ENCODE measurements at regions not wholly inside any gene's neighbourhood (a gene's known extent, or its start where the extent isn't known, plus 50 kb on each side); places are given as distances from the start of the nearest gene placed in this dataset.

- Histone ChIP-seq H4K20me1 (ENCODE audit: control insufficient read depth, extremely low read depth, insufficient read depth, low read length) (no peaks in the 10 kb centered on the region), H3K4me1 (ENCODE audit: control insufficient read depth, extremely low read depth, insufficient read depth, low read length) (peaks cover 31% of the 10 kb centered on the region), H3K9ac (ENCODE audit: insufficient read depth, low read length) (peak overlapping the region; percentile 48), H3K4me2 (ENCODE audit: extremely low read depth, insufficient read depth, low read length) (peak overlapping the region; percentile 73), H3K36me3 (ENCODE audit: control insufficient read depth, insufficient read depth, low read length) (no peaks in the 10 kb centered on the region), H3K79me2 (ENCODE audit: control insufficient read depth, insufficient read depth, low read length) (peaks cover 14% of the 10 kb centered on the region), H3K27me3 (ENCODE audit: control insufficient read depth, insufficient read depth, low read length) (no peaks in the 10 kb centered on the region), H3K27ac (ENCODE audit: insufficient read depth, low read length) (peak overlapping the region; percentile 94), H3K4me3 (replicated peaks in 1 of 4; ENCODE audit: control extremely low read depth in 1 of 4, insufficient read depth in 1 of 4, low read depth in 3 of 4, low read length in 4 of 4) (peak overlapping the region; percentile 42 to 57 (median 47)), H3K9me3 (ENCODE audit: control insufficient read depth, insufficient read depth, low read depth, low read length) (no peaks in the 10 kb centered on the region), H2AFZ (ENCODE audit: low read length) (no peak overlapping the region)
- no peak for TF ChIP-seq CTCF (conservative IDR thresholded peaks at IDR 0.05 in 1 of 2, IDR thresholded peaks at IDR 0.05 in 1 of 2; ENCODE audit: low read depth in 1 of 2, low read length in 2 of 2)
- no peak for TF ChIP-seq EZH2 (IDR thresholded peaks at IDR 0.05; ENCODE audit: low read length, missing control alignments)
- DNase-seq (ENCODE audit: low read depth in 2 of 2) = peak; percentile 10 to 17
Measured at GRCh38 chr12:46523446-46523845, 150.9 kb upstream of the SLC38A2 start.

GRCh38 chr12:46522071-46522470, 149.5 kb upstream of the SLC38A2 start:
- H2AFZ ChIP-seq (ENCODE audit: low read length) = no peak overlapping the region

GRCh38 chr12:46521145-46521544, 148.6 kb upstream of the SLC38A2 start:
- no peak overlapping the region for H3K9ac ChIP-seq (ENCODE audit: insufficient read depth, low read length)
- H3K79me2 ChIP-seq (ENCODE audit: control insufficient read depth, insufficient read depth, low read length) = peaks cover 14% of the 10 kb centered on the region
- H3K27ac ChIP-seq (ENCODE audit: insufficient read depth, low read length) = no peak overlapping the region
- no peak for TF ChIP-seq EZH2 (IDR thresholded peaks at IDR 0.05; ENCODE audit: low read length, missing control alignments)
- no peak for TF ChIP-seq CTCF (conservative IDR thresholded peaks at IDR 0.05 in 1 of 2, IDR thresholded peaks at IDR 0.05 in 1 of 2; ENCODE audit: low read depth in 1 of 2, low read length in 2 of 2)
- H3K4me1 ChIP-seq (ENCODE audit: control insufficient read depth, extremely low read depth, insufficient read depth, low read length) = peaks cover 32% of the 10 kb centered on the region
- H3K4me2 ChIP-seq (ENCODE audit: extremely low read depth, insufficient read depth, low read length) = no peak overlapping the region
- H3K9me3 ChIP-seq (ENCODE audit: control insufficient read depth, insufficient read depth, low read depth, low read length) = no peaks in the 10 kb centered on the region
- no peaks in the 10 kb centered on the region for H4K20me1 ChIP-seq (ENCODE audit: control insufficient read depth, extremely low read depth, insufficient read depth, low read length)
- H2AFZ ChIP-seq (ENCODE audit: low read length) = no peak overlapping the region
- H3K4me3 ChIP-seq (replicated peaks in 1 of 4; ENCODE audit: control extremely low read depth in 1 of 4, insufficient read depth in 1 of 4, low read depth in 3 of 4, low read length in 4 of 4) = no peak overlapping the region
- peak in 1 of 2 donors; percentile 11 for DNase-seq (ENCODE audit: low read depth in 2 of 2)
- H3K36me3 ChIP-seq (ENCODE audit: control insufficient read depth, insufficient read depth, low read length) = peaks cover 4% of the 10 kb centered on the region
- no peaks in the 10 kb centered on the region for H3K27me3 ChIP-seq (ENCODE audit: control insufficient read depth, insufficient read depth, low read length)

More at GRCh38 chr12:46522071-46522470, 149.5 kb upstream of the SLC38A2 start:
- H3K9me3 ChIP-seq (ENCODE audit: control insufficient read depth, insufficient read depth, low read depth, low read length) = no peaks in the 10 kb centered on the region
- no peaks in the 10 kb centered on the region for H3K36me3 ChIP-seq (ENCODE audit: control insufficient read depth, insufficient read depth, low read length)
- peaks cover 32% of the 10 kb centered on the region for H3K4me1 ChIP-seq (ENCODE audit: control insufficient read depth, extremely low read depth, insufficient read depth, low read length)
- no peaks in the 10 kb centered on the region for H3K27me3 ChIP-seq (ENCODE audit: control insufficient read depth, insufficient read depth, low read length)
- TF ChIP-seq EZH2 (IDR thresholded peaks at IDR 0.05; ENCODE audit: low read length, missing control alignments) (no peak), CTCF (conservative IDR thresholded peaks at IDR 0.05 in 1 of 2, IDR thresholded peaks at IDR 0.05 in 1 of 2; ENCODE audit: low read depth in 1 of 2, low read length in 2 of 2) (no peak)
- H4K20me1 ChIP-seq (ENCODE audit: control insufficient read depth, extremely low read depth, insufficient read depth, low read length) = no peaks in the 10 kb centered on the region
- no peak overlapping the region for H3K9ac ChIP-seq (ENCODE audit: insufficient read depth, low read length)
- H3K4me2 ChIP-seq (ENCODE audit: extremely low read depth, insufficient read depth, low read length) = peak overlapping the region; percentile 68
- no peak overlapping the region for H3K27ac ChIP-seq (ENCODE audit: insufficient read depth, low read length)
- H3K4me3 ChIP-seq (replicated peaks in 1 of 4; ENCODE audit: control extremely low read depth in 1 of 4, insufficient read depth in 1 of 4, low read depth in 3 of 4, low read length in 4 of 4) = peak overlapping the region in 3 of 4 experiments; percentile 10 to 40 (median 15)
- H3K79me2 ChIP-seq (ENCODE audit: control insufficient read depth, insufficient read depth, low read length) = peaks cover 14% of the 10 kb centered on the region
- DNase-seq (ENCODE audit: low read depth in 2 of 2) = peak; percentile 13 to 34
